ENCODE measurements at regions not wholly inside any gene's neighbourhood (a gene's known extent, or its start where the extent isn't known, plus 50 kb on each side); places are given as distances from the start of the nearest gene placed in this dataset.

DNA sequence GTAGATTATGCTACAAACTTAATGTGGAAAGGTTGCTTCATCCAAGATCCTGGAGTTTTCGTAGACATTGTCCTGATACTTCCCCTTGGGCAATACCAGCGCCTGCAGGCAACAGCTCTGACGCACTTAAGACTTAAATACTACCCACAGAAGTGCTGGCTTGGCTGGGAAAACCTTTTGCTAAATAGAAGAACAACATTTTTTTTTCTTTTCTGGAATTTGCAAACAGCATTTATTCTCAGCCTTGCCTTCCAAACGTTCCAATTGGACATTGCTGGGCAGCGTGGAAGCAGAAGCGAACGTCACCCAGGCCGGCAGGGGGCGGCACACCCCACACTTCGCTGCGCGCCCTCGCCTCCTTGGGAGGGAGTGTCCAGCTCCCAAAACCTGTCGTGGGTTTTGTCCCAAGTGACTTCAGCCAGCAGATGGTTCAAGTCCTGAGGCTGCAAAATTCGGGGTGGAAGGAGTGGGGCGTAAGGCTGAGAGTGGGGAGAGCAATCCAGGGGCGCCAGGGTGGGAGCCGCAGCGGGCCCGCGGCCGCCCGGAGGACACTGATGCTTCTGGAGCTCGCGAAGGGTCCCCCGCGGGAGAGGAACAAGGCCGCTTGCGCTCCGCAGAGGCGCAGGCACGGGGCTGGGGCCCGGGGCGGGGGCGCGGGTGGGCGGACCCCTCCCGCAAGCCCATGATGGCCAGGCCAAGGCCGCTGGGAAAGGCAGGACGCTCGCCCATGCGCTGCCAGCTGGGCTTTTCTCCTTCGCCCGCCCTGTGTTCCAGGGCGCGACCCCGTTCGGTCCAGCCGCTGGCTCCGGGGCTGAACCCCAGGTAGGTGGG lies 60.8 kb upstream of the MAP3K4 start:
- Histone ChIP-seq H3K27me3 (replicated peaks; ENCODE audit: control insufficient read depth, insufficient read depth, low read length) (no peaks in the 10 kb centered on the region), H3K36me3 (ENCODE audit: control insufficient read depth, insufficient read depth, low read length, severe bottlenecking) (no peaks in the 10 kb centered on the region), H3K9ac (ENCODE audit: low read length) (peak overlapping the region; percentile 54), H3K4me3 (ENCODE audit: low read length) (peak overlapping the region; percentile 79), H3K9me3 (ENCODE audit: control insufficient read depth, low read length) (peaks cover 3% of the 10 kb centered on the region), H3K4me1 (ENCODE audit: control insufficient read depth, insufficient read depth, low read length) (peaks cover 4% of the 10 kb centered on the region)
- peak; percentile 93 for DNase-seq (ENCODE audit: low read depth)

- H3K9me3 ChIP-seq (ENCODE audit: control insufficient read depth, low read length) = peaks cover 6% of the 10 kb centered on the region
- peak; percentile 4 for DNase-seq (ENCODE audit: low read depth)
- no peaks in the 10 kb centered on the region for H3K27me3 ChIP-seq (replicated peaks; ENCODE audit: control insufficient read depth, insufficient read depth, low read length)
These were observed 59.9 kb upstream of the MAP3K4 start for GRCh38 chr6:160931378-160932310.

GRCh38 chr6:160933256-160933655 lies 58.3 kb upstream of the MAP3K4 start:
- Histone ChIP-seq H3K4me3 (ENCODE audit: low read length) (no peak overlapping the region), H3K36me3 (ENCODE audit: control insufficient read depth, insufficient read depth, low read length, severe bottlenecking) (no peaks in the 10 kb centered on the region), H3K4me1 (ENCODE audit: control insufficient read depth, insufficient read depth, low read length) (peaks cover 4% of the 10 kb centered on the region), H3K9me3 (ENCODE audit: control insufficient read depth, low read length) (peaks cover 6% of the 10 kb centered on the region), H3K9ac (ENCODE audit: low read length) (no peak overlapping the region), H3K27me3 (replicated peaks; ENCODE audit: control insufficient read depth, insufficient read depth, low read length) (no peaks in the 10 kb centered on the region)
- no peak for DNase-seq (ENCODE audit: low read depth)

More at GRCh38 chr6:160931378-160932310, 59.9 kb upstream of the MAP3K4 start:
- peaks cover 4% of the 10 kb centered on the region for H3K4me1 ChIP-seq (ENCODE audit: control insufficient read depth, insufficient read depth, low read length)
- H3K9ac ChIP-seq (ENCODE audit: low read length) = peak overlapping the region; percentile 54
- H3K36me3 ChIP-seq (ENCODE audit: control insufficient read depth, insufficient read depth, low read length, severe bottlenecking) = no peaks in the 10 kb centered on the region
- H3K4me3 ChIP-seq (ENCODE audit: low read length) = peak overlapping the region; percentile 79

DNA sequence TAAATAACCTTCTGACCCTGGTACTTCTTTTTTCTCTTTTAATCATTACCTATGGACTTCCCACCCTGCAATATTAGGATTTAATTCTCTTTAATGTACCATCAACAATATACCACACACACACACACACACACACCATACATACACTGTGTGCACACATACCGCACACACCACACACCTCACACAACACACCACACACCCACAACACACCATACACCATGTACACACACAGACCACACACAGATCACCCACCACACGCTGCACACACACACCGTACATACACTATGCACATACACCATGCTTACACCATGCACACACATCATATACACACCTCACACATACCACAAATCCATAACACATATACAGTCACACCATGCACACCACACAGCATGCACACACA lies 57.4 kb upstream of the MAP3K4 start:
- DNase-seq (ENCODE audit: low read depth) = no peak
- no peaks in the 10 kb centered on the region for H3K36me3 ChIP-seq (ENCODE audit: control insufficient read depth, insufficient read depth, low read length, severe bottlenecking)
- peaks cover 6% of the 10 kb centered on the region for H3K9me3 ChIP-seq (ENCODE audit: control insufficient read depth, low read length)
- H3K4me3 ChIP-seq (ENCODE audit: low read length) = no peak overlapping the region
- no peaks in the 10 kb centered on the region for H3K27me3 ChIP-seq (replicated peaks; ENCODE audit: control insufficient read depth, insufficient read depth, low read length)
- no peak overlapping the region for H3K9ac ChIP-seq (ENCODE audit: low read length)
- H3K4me1 ChIP-seq (ENCODE audit: control insufficient read depth, insufficient read depth, low read length) = peaks cover 4% of the 10 kb centered on the region

DNA sequence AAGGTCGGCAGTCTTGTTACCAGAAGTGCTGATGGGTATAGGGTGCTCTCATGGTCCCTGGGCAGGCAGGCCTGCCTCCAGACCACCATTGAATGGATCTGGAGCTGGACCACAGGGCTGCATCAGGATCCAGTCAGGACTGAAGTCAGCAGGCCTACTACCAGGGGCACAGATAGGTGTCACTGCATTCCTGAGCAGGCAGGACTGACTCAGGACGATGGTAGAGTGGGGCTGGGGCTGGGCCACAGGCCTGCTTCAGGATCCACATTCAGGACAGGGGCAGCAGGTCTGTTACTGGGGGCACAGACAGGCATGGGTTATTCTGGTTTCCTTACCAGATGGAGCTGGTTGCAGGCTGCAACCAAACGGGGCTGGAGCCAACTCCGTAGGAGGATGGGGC lies 51.4 kb upstream of the MAP3K4 start:
- no peak overlapping the region for H3K4me3 ChIP-seq (ENCODE audit: low read length)
- peaks cover 6% of the 10 kb centered on the region for H3K9me3 ChIP-seq (ENCODE audit: control insufficient read depth, low read length)
- DNase-seq (ENCODE audit: low read depth) = no peak
- no peaks in the 10 kb centered on the region for H3K36me3 ChIP-seq (ENCODE audit: control insufficient read depth, insufficient read depth, low read length, severe bottlenecking)
- no peaks in the 10 kb centered on the region for H3K4me1 ChIP-seq (ENCODE audit: control insufficient read depth, insufficient read depth, low read length)
- no peak overlapping the region for H3K9ac ChIP-seq (ENCODE audit: low read length)
- H3K27me3 ChIP-seq (replicated peaks; ENCODE audit: control insufficient read depth, insufficient read depth, low read length) = no peaks in the 10 kb centered on the region

Measured in adipocyte (in vitro differentiated cells).